GM12878 (cell line): ENCODE measurements at regions not wholly inside any gene's neighbourhood (a gene's known extent, or its start where the extent isn't known, plus 50 kb on each side); places are given as distances from the start of the nearest gene placed in this dataset.

Experiments used
- ATAC-seq: fragments of 200-7000 bp; cut with Tn5 transposase; 3 replicates; pipeline ENCODE4 v1.9.1; 2020; ENCODE audit warnings: mild to moderate bottlenecking, moderate library complexity
- BruUV-seq: library from RNA; stranded (reverse); fragments of 400-500 nt; replicated peaks from 2 replicates; lab custom pipeline; 2021; lab: Mats Ljungman, UMichigan
- CTCF ChIA-PET: fragments of 300-600 bp; sonication (Branson Sonifier 250); formaldehyde crosslinking; extraction: SDS; loops from one replicate; lab custom pipeline; 2021; ENCODE audit warnings: inconsistent platforms; lab: Yijun Ruan, JAX
- POLR2A ChIA-PET: fragments of 350-600 bp; formaldehyde crosslinking; extraction: SDS; loops from one replicate; lab custom pipeline; 2021; ENCODE audit warnings: inconsistent platforms; lab: Charles Lee
- RAD21 ChIA-PET: fragments of 300-600 bp; sonication (Branson Sonifier 250); formaldehyde crosslinking; loops from one replicate; lab custom pipeline; 2023; ENCODE audit warnings: antibody characterized with exemption; ENCODE audit not compliant: unreplicated experiment; lab: Charles Lee
- SMC1A ChIA-PET: fragments of 300-600 bp; sonication (Branson Sonifier 250); formaldehyde crosslinking; loops from one replicate; lab custom pipeline; 2023; ENCODE audit not compliant: unreplicated experiment, uncharacterized antibody; lab: Charles Lee
- DNase-seq: peaks from one replicate; pipeline ENCODE4 v3.0.0-alpha.2; 2011; ENCODE audit warnings: low read depth, low spot score
- FAIRE-seq: peaks from 3 replicates; lab custom pipeline; 2011; peaks lifted over from hg19 to GRCh38; lab: Jason Lieb, UNC
- H2AFZ ChIP-seq: 2 replicates; pipeline ENCODE4 v1.6.0; 2011; ENCODE audit warnings: low read depth, low read length, control low read depth; ENCODE audit not compliant: control insufficient read depth
- H3K27ac ChIP-seq: 2 replicates; pipeline ENCODE4 v1.5.1; 2011; ENCODE audit warnings: control low read depth; ENCODE audit not compliant: control insufficient read depth, insufficient read depth
- H3K27me3 ChIP-seq, 2 experiments: replicated peaks in 1 of 2; 2 replicates each; pipeline versions ENCODE4 v1.6.0 to v1.6.1; 2011; ENCODE audit warnings: low read length in 1 of 2; ENCODE audit not compliant: control insufficient read depth in 2 of 2, insufficient read depth in 2 of 2
- H3K36me3 ChIP-seq, 2 experiments: 2 replicates each; pipeline ENCODE4 v1.5.1; 2011; ENCODE audit warnings: low read length in 1 of 2; ENCODE audit not compliant: control insufficient read depth in 2 of 2, insufficient read depth in 2 of 2
- H3K4me1 ChIP-seq: 2 replicates; pipeline ENCODE4 v1.6.1; 2011; ENCODE audit warnings: mild to moderate bottlenecking, low read length, moderate library complexity, mixed read lengths; ENCODE audit not compliant: control insufficient read depth, insufficient read depth
- H3K4me2 ChIP-seq: 2 replicates; pipeline ENCODE4 v1.6.0; 2011; ENCODE audit warnings: control low read depth; ENCODE audit not compliant: control insufficient read depth, insufficient read depth
- H3K4me3 ChIP-seq: fragments of 200-600 bp; sonication (generic); 2 replicates; pipeline ENCODE4 v1.5.1; 2016
- H3K79me2 ChIP-seq: 2 replicates; pipeline ENCODE4 v1.6.0; 2011; ENCODE audit warnings: low read length; ENCODE audit not compliant: control insufficient read depth, insufficient read depth
- H3K9ac ChIP-seq: 2 replicates; pipeline ENCODE4 v1.8.0; 2011; ENCODE audit warnings: low read length, control low read depth, mixed read lengths; ENCODE audit not compliant: control insufficient read depth, insufficient read depth
- H3K9me3 ChIP-seq: replicated peaks from 3 replicates; pipeline ENCODE4 v1.5.1; 2011; ENCODE audit warnings: mild to moderate bottlenecking, low read length; ENCODE audit not compliant: control insufficient read depth, insufficient read depth
- H4K20me1 ChIP-seq: 2 replicates; pipeline ENCODE4 v1.6.0; 2011; ENCODE audit not compliant: control insufficient read depth, insufficient read depth
- BACH1 ChIP-seq: fragments of 450-650 bp; IDR thresholded peaks from 2 replicates; pipeline ENCODE4 v1.6.1; 2017; ENCODE audit warnings: mild to moderate bottlenecking, borderline replicate concordance
- CEBPZ ChIP-seq: fragments of 150-350 bp; IDR thresholded peaks from 2 replicates; pipeline ENCODE4 v1.6.1; 2016; ENCODE audit warnings: low read depth, low read length
- CHD1 ChIP-seq: IDR thresholded peaks from 2 replicates; pipeline ENCODE4 v1.6.1; 2012; ENCODE audit warnings: low read depth, low read length, improper control_type of control experiment
- CUX1 ChIP-seq: IDR thresholded peaks from 2 replicates; pipeline ENCODE4 v1.6.1; 2012; ENCODE audit warnings: improper control_type of control experiment, low read depth, low read length; ENCODE audit not compliant: insufficient replicate concordance
- E2F4 ChIP-seq: IDR thresholded peaks from 2 replicates; pipeline ENCODE4 v1.6.1; 2012; ENCODE audit warnings: low read depth, low read length, improper control_type of control experiment
- ETV6 ChIP-seq, 2 experiments: fragments of 450-650 bp in 1 of 2; IDR thresholded peaks in 1 of 2; conservative IDR thresholded peaks in 1 of 2; 2 replicates each; pipeline ENCODE4 v1.6.1; 2014; ENCODE audit warnings: antibody characterized with exemption in 1 of 2, borderline replicate concordance in 1 of 2, low read depth in 1 of 2, mild to moderate bottlenecking in 1 of 2, moderate library complexity in 1 of 2
- RAD51 ChIP-seq: fragments of 450-650 bp; IDR thresholded peaks from 2 replicates; pipeline ENCODE4 v1.6.1; 2016; ENCODE audit warnings: moderate library complexity, mild to moderate bottlenecking, inconsistent platforms
- REST ChIP-seq: IDR thresholded peaks from 2 replicates; pipeline ENCODE4 v1.6.1; 2012; ENCODE audit warnings: mild to moderate bottlenecking, low read depth, low read length
- TCF12 ChIP-seq: IDR thresholded peaks from 2 replicates; pipeline ENCODE4 v1.6.1; 2011; ENCODE audit warnings: low read depth, mild to moderate bottlenecking, low read length
- YY1 ChIP-seq: IDR thresholded peaks from 2 replicates; pipeline ENCODE4 v1.6.1; 2011; ENCODE audit warnings: low read depth, mild to moderate bottlenecking, low read length
- ZSCAN29 ChIP-seq: fragments of 450-650 bp; IDR thresholded peaks from 2 replicates; pipeline ENCODE4 v1.6.1; 2017; ENCODE audit warnings: mild to moderate bottlenecking, moderate library complexity
- WGBS: methylation state at CpG from one replicate; pipeline ENCODE4 v1.1.6; 2016; ENCODE audit warnings: low lambda C conversion rate; ENCODE audit not compliant: insufficient replicate concordance, insufficient coverage; ENCODE audit errors: missing lambda C conversion rate; 5-methylcytosine and 5-hydroxymethylcytosine counted together
- in situ Hi-C: fragments of 300-500 bp; cut with MboI; formaldehyde crosslinking; loops from 9 replicates; pipeline ENCODE4 v1.14.3; 2018; ENCODE audit warnings: mixed read lengths
- intact Hi-C: fragments of 100-400 bp; cut with micrococcal nuclease; formaldehyde crosslinking; loops from one replicate; pipeline ENCODE4 v1.14.2; 2022; ENCODE audit not compliant: unreplicated experiment

- CTCF ChIA-PET, result no interaction called here
- DNase-seq, result no peak
- POLR2A ChIA-PET, result no interaction called here
- intact Hi-C loops (no loop called here), in situ Hi-C loops (no loop called here)
- no peak overlapping the region for H3K9ac ChIP-seq
- H3K36me3 ChIP-seq, result no peaks in the 10 kb centered on the region
- H2AFZ ChIP-seq, result no peak overlapping the region
- 82% methylated on average over 6 of the region's 6 CpGs for WGBS
- no peak for ATAC-seq
- H3K27me3 ChIP-seq, result no peaks in the 10 kb centered on the region
- H3K27ac ChIP-seq, result no peak overlapping the region
- no TSS peak for BruUV-seq
- FAIRE-seq, result no peak
- H3K4me2 ChIP-seq, result no peak overlapping the region
- SMC1A ChIA-PET, result no interaction called here
- H3K4me1 ChIP-seq, result no peaks in the 10 kb centered on the region
- H4K20me1 ChIP-seq, result no peaks in the 10 kb centered on the region
- no peaks in the 10 kb centered on the region for H3K79me2 ChIP-seq
- RAD21 ChIA-PET, result no interaction called here
- no peaks in the 10 kb centered on the region; the same call in 2 of the 3 replicates for H3K9me3 ChIP-seq
- H3K4me3 ChIP-seq, result no peak overlapping the region
- no peak for TF ChIP-seq CUX1
- no peak for TF ChIP-seq BACH1
- no peak for TF ChIP-seq YY1
- no peak for TF ChIP-seq E2F4
- TF ChIP-seq CHD1, result no peak
- no peak for TF ChIP-seq ETV6 (conservative IDR thresholded peaks at IDR 0.05 in 1 of 2, IDR thresholded peaks at IDR 0.05 in 1 of 2; ENCODE audit: borderline replicate concordance in 1 of 2, low read depth in 1 of 2)
- no peak for TF ChIP-seq CEBPZ
- TF ChIP-seq REST, result no peak
- TF ChIP-seq RAD51, result no peak
- TF ChIP-seq ZSCAN29, result no peak
- TF ChIP-seq TCF12, result no peak
These were observed 1035.0 kb downstream of the TBC1D22A start for GRCh38 chr22:47797342-47797945.
